Neural progenitor cell (in vitro differentiated cells): ENCODE measurements at regions not wholly inside any gene's neighbourhood (a gene's known extent, or its start where the extent isn't known, plus 50 kb on each side); places are given as distances from the start of the nearest gene placed in this dataset.
A peak's percentile ranks its signal among the peaks of the same experiment; 100 is the strongest.

Experiments used
- DNase-seq: peaks from one replicate; pipeline ENCODE4 v3.0.0-alpha.2; 2016; ENCODE audit warnings: low spot score
- H2AFZ ChIP-seq: fragments of 200-600 bp; sonication (generic); replicated peaks from 2 replicates; pipeline ENCODE4 v1.6.1; 2016; ENCODE audit warnings: antibody characterized with exemption
- H3F3A ChIP-seq: fragments of 200-600 bp; sonication (generic); 2 replicates; pipeline ENCODE4 v1.6.1; 2016; ENCODE audit warnings: antibody characterized with exemption, low read depth
- H3K27ac ChIP-seq: fragments of 200-600 bp; sonication (generic); 2 replicates; pipeline ENCODE4 v1.5.1; 2016; ENCODE audit warnings: mild to moderate bottlenecking
- H3K27me3 ChIP-seq: fragments of 200-600 bp; sonication (generic); 2 replicates; pipeline ENCODE4 v1.6.1; 2016; ENCODE audit warnings: mild to moderate bottlenecking, moderate library complexity
- H3K36me3 ChIP-seq: fragments of 200-600 bp; sonication (generic); 2 replicates; pipeline ENCODE4 v1.5.1; 2016
- H3K4me1 ChIP-seq: fragments of 200-600 bp; sonication (generic); 2 replicates; pipeline ENCODE4 v1.6.1; 2016; ENCODE audit warnings: mixed run types
- H3K4me2 ChIP-seq: fragments of 200-600 bp; sonication (generic); 2 replicates; pipeline ENCODE4 v1.6.1; 2016
- H3K4me3 ChIP-seq: fragments of 200-600 bp; sonication (generic); 2 replicates; pipeline ENCODE4 v1.5.1; 2016
- H3K79me2 ChIP-seq: fragments of 200-600 bp; sonication (generic); 2 replicates; pipeline ENCODE4 v1.6.1; 2016; ENCODE audit warnings: low read depth
- H3K9ac ChIP-seq: fragments of 200-600 bp; sonication (generic); 2 replicates; pipeline ENCODE4 v1.6.1; 2016
- H3K9me3 ChIP-seq: fragments of 200-600 bp; sonication (generic); 2 replicates; pipeline ENCODE4 v1.5.1; 2016; ENCODE audit warnings: low read depth
- H4K20me1 ChIP-seq: fragments of 200-600 bp; sonication (generic); 2 replicates; pipeline ENCODE4 v1.6.1; 2016; ENCODE audit warnings: low read depth
- H3K27ac Mint-ChIP-seq: 3 replicates; pipeline ENCODE4 v1.8.0; 2021; ENCODE audit warnings: mixed read lengths
- H3K27me3 Mint-ChIP-seq: 2 replicates; pipeline ENCODE4 v1.8.0; 2022; ENCODE audit warnings: low read depth, mild to moderate bottlenecking, inconsistent platforms, moderate library complexity, mixed read lengths; ENCODE audit not compliant: insufficient read depth
- H3K36me3 Mint-ChIP-seq: 3 replicates; pipeline ENCODE4 v1.8.0; 2021; ENCODE audit warnings: mixed read lengths
- H3K4me1 Mint-ChIP-seq: 3 replicates; pipeline ENCODE4 v1.8.0; 2021; ENCODE audit warnings: mixed read lengths
- H3K4me3 Mint-ChIP-seq: 3 replicates; pipeline ENCODE4 v1.8.0; 2021; ENCODE audit warnings: mild to moderate bottlenecking, moderate library complexity, mixed read lengths
- H3K9me3 Mint-ChIP-seq: 3 replicates; pipeline ENCODE4 v1.8.0; 2020; ENCODE audit warnings: mixed read lengths
- EZH2 ChIP-seq: fragments of 200-600 bp; sonication (generic); IDR thresholded peaks from 2 replicates; pipeline ENCODE4 v1.6.1; 2017; ENCODE audit warnings: antibody characterized with exemption, mild to moderate bottlenecking, moderate library complexity
- EZH2phosphoT487 ChIP-seq: fragments of 200-600 bp; sonication (generic); IDR thresholded peaks from 2 replicates; pipeline ENCODE4 v1.6.1; 2017; ENCODE audit warnings: antibody characterized with exemption
- TF ChIP-seq, protein P1 (sequence below): fragments of 200-600 bp; sonication (generic); IDR thresholded peaks from 2 replicates; pipeline ENCODE4 v1.5.1; 2017; ENCODE audit warnings: antibody characterized with exemption, mild to moderate bottlenecking

GRCh38 chr6:169343886-169344749, 90.5 kb upstream of the THBS2 start:
- H3K9me3 ChIP-seq: no peaks in the 10 kb centered on the region
- Mint-ChIP-seq H3K27me3 (no peaks in the 10 kb centered on the region), H3K4me3 (no peak overlapping the region), H3K36me3 (peaks cover 2% of the 10 kb centered on the region), H3K4me1 (peaks cover 12% of the 10 kb centered on the region), H3K27ac (no peak overlapping the region), H3K9me3 (peaks cover 2% of the 10 kb centered on the region)
- H3K9ac ChIP-seq: no peak overlapping the region
- no peaks in the 10 kb centered on the region for H3F3A ChIP-seq
- H4K20me1 ChIP-seq: no peaks in the 10 kb centered on the region
- no peak overlapping the region for H3K4me2 ChIP-seq
- no peak for DNase-seq
- H3K4me3 ChIP-seq: no peak overlapping the region
- H3K79me2 ChIP-seq: no peaks in the 10 kb centered on the region
- H2AFZ ChIP-seq: no peak overlapping the region
- H3K27ac ChIP-seq: no peak overlapping the region
- H3K36me3 ChIP-seq: no peaks in the 10 kb centered on the region
- TF ChIP-seq, protein P1, sequence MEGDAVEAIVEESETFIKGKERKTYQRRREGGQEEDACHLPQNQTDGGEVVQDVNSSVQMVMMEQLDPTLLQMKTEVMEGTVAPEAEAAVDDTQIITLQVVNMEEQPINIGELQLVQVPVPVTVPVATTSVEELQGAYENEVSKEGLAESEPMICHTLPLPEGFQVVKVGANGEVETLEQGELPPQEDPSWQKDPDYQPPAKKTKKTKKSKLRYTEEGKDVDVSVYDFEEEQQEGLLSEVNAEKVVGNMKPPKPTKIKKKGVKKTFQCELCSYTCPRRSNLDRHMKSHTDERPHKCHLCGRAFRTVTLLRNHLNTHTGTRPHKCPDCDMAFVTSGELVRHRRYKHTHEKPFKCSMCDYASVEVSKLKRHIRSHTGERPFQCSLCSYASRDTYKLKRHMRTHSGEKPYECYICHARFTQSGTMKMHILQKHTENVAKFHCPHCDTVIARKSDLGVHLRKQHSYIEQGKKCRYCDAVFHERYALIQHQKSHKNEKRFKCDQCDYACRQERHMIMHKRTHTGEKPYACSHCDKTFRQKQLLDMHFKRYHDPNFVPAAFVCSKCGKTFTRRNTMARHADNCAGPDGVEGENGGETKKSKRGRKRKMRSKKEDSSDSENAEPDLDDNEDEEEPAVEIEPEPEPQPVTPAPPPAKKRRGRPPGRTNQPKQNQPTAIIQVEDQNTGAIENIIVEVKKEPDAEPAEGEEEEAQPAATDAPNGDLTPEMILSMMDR: no peak
- TF ChIP-seq EZH2 (no peak), EZH2phosphoT487 (no peak)
- H3K4me1 ChIP-seq: no peaks in the 10 kb centered on the region
- no peaks in the 10 kb centered on the region for H3K27me3 ChIP-seq

GRCh38 chr6:169342710-169343109, 89.1 kb upstream of the THBS2 start:
- peaks cover 2% of the 10 kb centered on the region for H3K36me3 Mint-ChIP-seq
- no peak for TF ChIP-seq EZH2phosphoT487
- no peak for TF ChIP-seq EZH2

GRCh38 chr6:169341706-169342105, 88.1 kb upstream of the THBS2 start:
- no peak for DNase-seq
- no peaks in the 10 kb centered on the region for H3K4me1 ChIP-seq
- no peaks in the 10 kb centered on the region for H3K27me3 Mint-ChIP-seq

More at GRCh38 chr6:169342710-169343109, 89.1 kb upstream of the THBS2 start:
- no peak overlapping the region for H3K4me2 ChIP-seq
- H3K36me3 ChIP-seq: no peaks in the 10 kb centered on the region
- H3K9me3 ChIP-seq: no peaks in the 10 kb centered on the region
- no peaks in the 10 kb centered on the region for H3K79me2 ChIP-seq
- H3K4me3 Mint-ChIP-seq: no peak overlapping the region
- no peaks in the 10 kb centered on the region for H3K27me3 Mint-ChIP-seq
- no peaks in the 10 kb centered on the region for H3K27me3 ChIP-seq
- peaks cover 2% of the 10 kb centered on the region for H3K9me3 Mint-ChIP-seq
- H3K27ac ChIP-seq: no peak overlapping the region
- DNase-seq: no peak
- no peak overlapping the region for H3K4me3 ChIP-seq
- no peaks in the 10 kb centered on the region for H3F3A ChIP-seq
- no peak overlapping the region for H3K9ac ChIP-seq
- peaks cover 12% of the 10 kb centered on the region for H3K4me1 Mint-ChIP-seq
- no peak overlapping the region for H3K27ac Mint-ChIP-seq
- no peak overlapping the region for H2AFZ ChIP-seq
- H3K4me1 ChIP-seq: no peaks in the 10 kb centered on the region
- H4K20me1 ChIP-seq: no peaks in the 10 kb centered on the region

More at GRCh38 chr6:169341706-169342105, 88.1 kb upstream of the THBS2 start:
- Histone ChIP-seq H3K4me3 (no peak overlapping the region), H4K20me1 (no peaks in the 10 kb centered on the region), H2AFZ (no peak overlapping the region), H3K36me3 (no peaks in the 10 kb centered on the region), H3K27me3 (no peaks in the 10 kb centered on the region), H3K9me3 (no peaks in the 10 kb centered on the region), H3K4me2 (no peak overlapping the region), H3K27ac (no peak overlapping the region), H3F3A (no peaks in the 10 kb centered on the region), H3K79me2 (no peaks in the 10 kb centered on the region), H3K9ac (no peak overlapping the region)
- Mint-ChIP-seq H3K27ac (peak overlapping the region; percentile 17), H3K9me3 (peaks cover 2% of the 10 kb centered on the region), H3K4me1 (peaks cover 12% of the 10 kb centered on the region), H3K4me3 (no peak overlapping the region), H3K36me3 (peaks cover 2% of the 10 kb centered on the region)
- TF ChIP-seq EZH2phosphoT487: no peak
- TF ChIP-seq, protein P1: no peak
